NCI-H146 treated with DMSO at 0.1 percent for 48 hours (cell line): ENCODE measurements at regions not wholly inside any gene's neighbourhood (a gene's known extent, or its start where the extent isn't known, plus 50 kb on each side); places are given as distances from the start of the nearest gene placed in this dataset.
"Not testable (repeated sequence)": the region's sequence is repeated elsewhere in the genome, so short reads cannot be mapped to it uniquely, and the experiment has no call there.

Source experiments
- DNase-seq: peaks from one replicate; lab custom pipeline; 2025; ENCODE audit not compliant: unreplicated experiment; lab: John Stamatoyannopoulos, UW

- DNase-seq: not testable (repeated sequence)
Measured at GRCh38 chr2:111385226-111385957, 264.7 kb downstream of the BCL2L11 start.

- DNase-seq: not testable (repeated sequence)
Measured at GRCh38 chr2:111390605-111391004, 269.9 kb downstream of the BCL2L11 start.

- not testable (repeated sequence) for DNase-seq
Measured at GRCh38 chr2:111395350-111396128, 274.8 kb downstream of the BCL2L11 start.

DNA sequence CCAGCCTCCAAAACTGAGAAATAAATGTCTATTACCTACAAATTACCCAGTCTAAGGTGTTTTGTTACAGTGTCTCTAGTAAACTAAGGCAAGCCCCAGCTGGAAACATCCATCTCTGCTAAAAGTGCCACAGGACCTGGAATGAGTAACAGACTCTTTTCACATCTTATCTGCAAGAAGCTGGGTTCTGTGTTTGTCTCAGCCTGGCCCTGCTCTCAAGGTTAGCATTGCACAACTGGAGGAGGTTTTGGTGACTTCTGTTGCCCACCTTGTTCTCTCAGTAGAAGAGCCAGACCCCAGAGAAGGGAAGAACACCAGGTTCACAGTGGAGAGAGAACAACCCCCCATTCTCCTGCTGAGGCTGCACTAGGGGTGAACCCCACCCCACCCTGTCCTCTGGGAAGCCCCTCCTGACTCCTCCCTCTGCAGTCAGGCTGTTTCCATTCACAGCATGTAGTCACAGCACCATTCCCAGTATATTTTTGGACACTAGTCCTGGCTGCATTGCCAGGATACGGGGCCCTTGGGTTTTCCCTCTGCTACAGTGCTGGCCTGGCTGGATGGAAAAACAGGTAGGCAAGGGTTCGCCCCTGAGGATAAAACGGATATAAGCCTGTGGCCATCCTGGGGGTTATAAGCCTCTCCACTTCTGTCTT is 280.0 kb downstream of the BCL2L11 start:
- not testable (repeated sequence) for DNase-seq

- not testable (repeated sequence) for DNase-seq
Measured at GRCh38 chr2:111401270-111402140, 280.8 kb downstream of the BCL2L11 start.

GRCh38 chr2:111402450-111402849 is 281.7 kb downstream of the BCL2L11 start:
- DNase-seq: not testable (repeated sequence)

- not testable (repeated sequence) for DNase-seq
Measured at GRCh38 chr2:111403287-111403686, 282.6 kb downstream of the BCL2L11 start.

DNA sequence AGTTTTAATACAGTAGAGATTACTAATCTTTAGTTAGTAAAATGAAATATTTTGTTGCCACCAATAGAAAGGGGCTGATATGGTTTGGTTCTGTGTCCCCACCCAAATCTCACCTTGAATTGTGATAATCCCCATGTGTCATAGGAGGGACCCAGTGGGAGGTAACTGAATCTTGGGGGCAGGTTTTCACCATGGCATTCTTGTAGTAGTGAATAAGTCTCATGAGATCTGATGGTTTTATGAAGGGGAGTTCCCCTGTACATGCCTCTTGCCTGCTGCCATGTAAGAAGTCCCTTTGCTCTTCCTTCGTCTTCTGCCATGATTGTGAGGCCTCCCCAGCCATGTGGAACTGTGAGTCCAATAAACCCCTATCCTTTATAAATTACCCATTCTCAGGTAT is 285.9 kb downstream of the BCL2L11 start:
- not testable (repeated sequence) for DNase-seq

DNA sequence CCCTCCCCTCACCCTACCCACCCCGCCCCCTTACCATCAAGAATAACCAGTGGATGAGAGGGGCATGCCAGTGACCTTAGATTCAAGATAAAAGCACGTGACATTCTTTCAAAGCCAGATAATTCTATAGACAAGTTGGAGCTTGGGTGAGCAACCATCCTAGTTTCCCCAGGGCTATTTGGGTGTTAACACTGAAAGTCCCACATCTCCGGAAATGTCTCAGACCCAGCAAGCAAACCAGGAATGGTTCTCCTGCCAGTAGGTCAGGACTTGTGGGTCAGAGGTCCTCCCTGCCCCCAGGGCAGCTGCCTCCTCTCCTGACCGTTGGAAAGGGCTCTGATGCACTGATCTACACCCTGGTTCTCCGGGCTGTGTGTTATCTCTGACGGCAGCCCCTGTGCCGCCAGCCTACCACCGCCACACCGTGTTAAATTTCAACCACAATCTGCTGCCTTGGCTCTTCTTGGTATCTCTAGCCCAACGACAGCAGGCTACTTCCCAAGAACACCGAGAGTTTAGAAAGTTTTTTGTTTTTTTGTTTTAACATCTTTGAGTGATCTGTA is 287.0 kb downstream of the BCL2L11 start:
- DNase-seq: not testable (repeated sequence)

DNA sequence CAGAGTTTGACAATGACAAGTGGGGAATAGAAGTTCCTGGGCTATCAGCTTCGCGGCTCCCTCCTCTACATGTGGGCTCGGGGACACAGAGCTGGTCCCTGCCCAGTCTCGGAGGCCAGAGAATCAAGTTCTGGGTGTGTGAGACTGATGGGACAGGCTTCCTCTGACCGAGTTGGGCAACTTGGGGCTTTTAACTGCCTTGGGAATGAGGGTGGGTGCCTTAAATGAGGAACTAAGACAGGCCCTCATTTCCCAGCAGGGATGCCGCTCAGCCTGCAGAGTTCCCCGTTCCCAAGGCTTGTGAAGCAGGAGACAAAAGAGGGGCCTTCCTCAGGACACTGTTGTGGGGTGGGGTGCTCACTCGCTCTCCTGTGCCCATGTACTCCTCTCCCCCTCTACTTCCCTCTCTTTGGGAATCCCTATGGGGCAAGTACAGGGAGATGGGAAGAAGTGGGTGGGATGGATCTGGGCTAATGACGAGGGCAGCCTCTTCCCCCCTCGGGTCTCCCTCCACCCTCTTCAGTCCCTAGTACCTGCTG is 290.2 kb downstream of the BCL2L11 start:
- not testable (repeated sequence) for DNase-seq

DNA sequence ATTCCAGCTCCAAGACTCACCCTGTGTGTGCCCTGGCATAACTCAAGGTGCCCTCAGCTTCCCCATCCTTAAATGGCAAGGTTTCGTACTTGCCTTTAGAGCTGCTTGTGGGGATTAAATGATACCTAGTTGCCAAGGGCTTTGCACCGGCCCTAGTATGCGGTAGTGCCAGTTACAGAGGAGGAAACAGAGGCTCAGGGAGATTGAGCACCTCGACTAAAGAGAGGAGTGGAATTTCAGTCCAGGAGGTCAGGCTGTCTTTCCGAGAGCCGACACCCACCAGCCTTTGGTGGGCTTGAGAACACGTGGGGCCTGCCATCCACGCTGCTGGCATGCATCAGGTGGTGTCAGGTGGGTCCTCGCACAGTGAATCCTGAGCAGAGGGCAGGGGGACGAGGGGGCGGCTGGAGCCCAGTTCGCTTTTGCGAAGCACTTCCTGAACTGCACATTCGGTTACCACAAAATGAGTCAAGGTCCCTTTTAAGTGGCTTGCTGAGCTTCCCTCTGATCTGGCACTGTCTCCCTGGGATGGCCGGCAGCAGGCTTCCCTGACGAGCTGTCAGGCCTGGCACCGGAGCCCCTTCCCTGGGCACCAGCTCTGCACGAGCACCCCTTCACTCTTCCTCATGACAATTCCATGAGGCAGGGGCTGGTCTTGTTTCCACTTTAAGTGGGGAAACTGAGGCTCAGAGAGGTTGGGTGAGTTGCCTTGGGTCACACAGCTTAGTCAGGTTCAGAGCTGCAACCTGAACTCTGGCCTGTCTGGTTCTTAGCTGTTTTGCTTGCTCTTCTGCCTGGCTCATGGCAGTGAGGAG is 291.4 kb downstream of the BCL2L11 start:
- DNase-seq: not testable (repeated sequence)

- not testable (repeated sequence) for DNase-seq
Measured at GRCh38 chr2:111412841-111413650, 292.3 kb downstream of the BCL2L11 start.

DNA sequence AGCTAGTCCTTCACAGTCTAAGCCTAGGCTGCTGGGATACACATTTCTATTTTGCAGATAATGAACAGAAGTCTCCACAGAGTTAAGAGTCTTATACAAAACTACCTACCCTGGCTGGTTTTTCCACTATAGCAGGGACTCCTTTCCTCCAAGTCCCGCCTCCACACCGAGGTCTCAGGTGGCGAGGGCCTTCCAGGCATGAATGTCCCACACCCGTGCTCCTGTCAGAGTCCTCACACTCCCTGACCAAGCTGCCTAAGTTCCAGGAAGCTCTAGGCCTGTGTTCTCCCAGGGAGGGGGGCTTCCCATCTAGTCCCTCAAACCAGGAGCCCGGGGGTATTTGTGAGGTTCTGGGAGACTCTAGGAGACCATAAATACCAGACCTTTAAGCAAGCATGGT is 293.2 kb downstream of the BCL2L11 start:
- not testable (repeated sequence) for DNase-seq

DNA sequence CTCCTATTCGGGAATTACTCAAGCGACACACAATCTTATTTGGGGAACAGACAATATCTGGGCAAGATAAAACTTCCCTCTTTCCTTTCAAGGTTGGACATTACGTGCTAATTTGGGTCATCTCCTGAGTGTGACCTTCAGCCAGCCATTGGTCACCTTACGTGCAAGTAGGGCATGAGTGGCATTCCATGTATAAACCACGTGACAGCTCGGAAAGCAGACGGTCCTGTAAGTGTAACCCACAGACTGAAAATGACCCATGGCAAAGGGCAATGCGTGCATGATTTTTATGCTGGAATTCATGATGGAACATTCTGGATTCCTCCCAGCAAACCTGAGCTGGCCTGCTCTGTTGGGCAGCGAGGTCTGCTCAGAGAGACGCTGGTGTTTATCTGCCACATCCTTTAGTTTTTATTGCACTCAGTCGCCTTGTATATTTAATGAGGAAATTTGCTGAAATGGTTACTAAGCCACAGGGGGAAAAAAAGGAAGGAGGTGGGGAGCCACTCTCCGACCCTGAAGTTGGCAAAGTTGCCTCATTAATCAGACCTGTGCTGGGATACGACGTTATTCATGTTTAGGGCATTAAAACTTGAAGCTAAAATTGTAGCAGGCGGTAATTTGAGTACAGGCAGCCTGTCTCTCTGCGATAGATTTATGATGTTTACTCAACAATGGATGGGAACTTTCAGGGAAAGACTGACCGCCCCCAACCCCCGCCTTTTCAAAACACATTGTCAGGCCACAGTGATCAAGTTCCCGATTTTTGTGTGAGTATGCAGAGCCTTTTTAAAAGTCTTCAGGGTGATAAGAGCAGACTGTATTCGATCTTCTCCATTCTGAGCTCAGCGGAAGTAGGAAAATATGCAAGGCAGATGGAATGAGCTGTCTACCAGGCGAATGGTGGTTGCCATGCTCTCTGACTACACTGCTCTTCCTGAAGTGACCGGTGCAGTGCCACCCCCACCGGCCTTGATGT is 295.3 kb downstream of the BCL2L11 start:
- not testable (repeated sequence) for DNase-seq

DNA sequence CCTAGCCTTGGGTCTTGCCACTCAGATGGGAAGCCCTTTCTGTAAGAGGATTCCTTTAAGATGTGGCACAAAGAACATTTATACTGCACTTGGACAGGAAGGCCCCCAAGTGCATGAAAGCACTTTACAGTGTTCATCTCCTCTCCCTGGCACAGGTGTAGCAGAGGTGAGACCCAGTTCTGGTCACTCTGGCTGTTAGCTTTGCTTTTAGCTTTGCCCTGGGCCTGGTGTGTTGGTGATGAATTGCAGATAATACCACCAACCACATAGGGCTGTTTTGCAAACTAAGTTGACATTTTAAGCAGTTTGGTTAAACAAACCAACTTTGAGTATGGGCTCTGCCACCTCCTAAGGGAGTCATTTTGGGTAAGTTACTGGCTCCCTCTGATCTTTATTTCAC is 296.3 kb downstream of the BCL2L11 start:
- DNase-seq: not testable (repeated sequence)

DNA sequence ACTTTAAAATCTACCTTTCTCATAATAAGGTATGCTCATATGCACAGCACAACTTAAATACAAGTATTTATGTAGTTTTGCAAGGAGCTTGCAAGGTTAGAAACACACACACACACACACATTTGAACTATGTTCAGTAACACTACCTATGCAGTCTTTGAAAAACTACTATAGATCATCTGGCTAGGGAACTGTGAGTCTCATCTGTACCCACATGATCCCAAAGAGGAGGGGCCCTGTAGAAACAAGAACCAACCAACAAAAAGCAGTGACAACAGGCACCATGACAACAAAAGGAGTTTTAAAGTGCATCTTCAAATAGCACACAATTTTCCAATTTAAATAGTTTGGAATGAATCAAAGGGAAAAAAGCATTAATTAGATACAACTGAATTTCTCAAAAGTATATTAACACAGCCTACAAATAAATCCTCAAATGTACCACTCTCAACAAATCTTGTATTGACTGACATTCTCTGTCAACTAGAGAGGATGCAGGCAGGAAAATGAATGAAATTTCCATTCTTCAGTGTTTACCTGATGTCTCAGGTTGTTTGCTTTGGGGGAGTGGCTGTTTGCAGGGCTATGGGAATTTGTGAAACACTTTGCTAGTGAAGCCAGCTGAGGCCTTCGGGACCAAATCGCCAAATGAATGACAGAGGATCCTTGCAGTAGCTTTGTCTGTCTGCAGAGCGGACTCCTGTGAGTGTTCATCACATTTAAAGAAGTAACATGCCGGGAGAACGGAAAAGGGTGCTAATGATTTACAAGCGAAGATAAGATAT is 297.6 kb downstream of the BCL2L11 start:
- DNase-seq: not testable (repeated sequence)
